ES-I3 (cell line): ENCODE measurements at regions not wholly inside any gene's neighbourhood (a gene's known extent, or its start where the extent isn't known, plus 50 kb on each side); places are given as distances from the start of the nearest gene placed in this dataset.
"Not testable (repeated sequence)": the region's sequence is repeated elsewhere in the genome, so short reads cannot be mapped to it uniquely, and the experiment has no call there.

Source experiments
- H3K36me3 ChIP-seq: 2 replicates; pipeline ENCODE4 v1.6.1; 2013; ENCODE audit warnings: mild to moderate bottlenecking, low read length, control low read depth, moderate library complexity; ENCODE audit not compliant: insufficient read depth
- H3K4me1 ChIP-seq: 2 replicates; pipeline ENCODE4 v1.6.1; 2013; ENCODE audit warnings: mild to moderate bottlenecking, control low read depth, low read length; ENCODE audit not compliant: insufficient read depth
- H3K9ac ChIP-seq: 2 replicates; pipeline ENCODE4 v1.6.1; 2013; ENCODE audit warnings: low read depth, mild to moderate bottlenecking, low read length, moderate library complexity
- H3K9me3 ChIP-seq: 2 replicates; pipeline ENCODE4 v1.6.1; 2013; ENCODE audit warnings: mild to moderate bottlenecking, low read length, moderate library complexity; ENCODE audit not compliant: control insufficient read depth, insufficient read depth

- H3K4me1 ChIP-seq: no peaks in the 10 kb centered on the region
- no peaks in the 10 kb centered on the region for H3K9me3 ChIP-seq
- H3K36me3 ChIP-seq: no peaks in the 10 kb centered on the region
- no peak overlapping the region for H3K9ac ChIP-seq
These were observed 633.6 kb downstream of the TMTC2 start for GRCh38 chr12:83320350-83320749.

- Histone ChIP-seq H3K4me1 (no peaks in the 10 kb centered on the region), H3K36me3 (no peaks in the 10 kb centered on the region), H3K9me3 (no peaks in the 10 kb centered on the region), H3K9ac (no peak overlapping the region)
These were observed 631.8 kb downstream of the TMTC2 start for GRCh38 chr12:83318386-83319098.

- H3K9ac ChIP-seq: no peak overlapping the region
- H3K9me3 ChIP-seq: no peaks in the 10 kb centered on the region
- no peaks in the 10 kb centered on the region for H3K36me3 ChIP-seq
- no peaks in the 10 kb centered on the region for H3K4me1 ChIP-seq
These were observed 630.9 kb downstream of the TMTC2 start for GRCh38 chr12:83317595-83317994.

- no peak overlapping the region for H3K9ac ChIP-seq
- no peaks in the 10 kb centered on the region for H3K4me1 ChIP-seq
- H3K36me3 ChIP-seq: no peaks in the 10 kb centered on the region
- no peaks in the 10 kb centered on the region for H3K9me3 ChIP-seq
These were observed 627.1 kb downstream of the TMTC2 start for GRCh38 chr12:83313827-83314226.

- no peaks in the 10 kb centered on the region for H3K36me3 ChIP-seq
- H3K4me1 ChIP-seq: no peaks in the 10 kb centered on the region
- no peak overlapping the region for H3K9ac ChIP-seq
- H3K9me3 ChIP-seq: no peaks in the 10 kb centered on the region
These were observed 626.6 kb downstream of the TMTC2 start for GRCh38 chr12:83313322-83313721.

- no peaks in the 10 kb centered on the region for H3K36me3 ChIP-seq
- H3K4me1 ChIP-seq: no peaks in the 10 kb centered on the region
- no peak overlapping the region for H3K9ac ChIP-seq
- H3K9me3 ChIP-seq: no peaks in the 10 kb centered on the region
These were observed 590.2 kb downstream of the TMTC2 start for GRCh38 chr12:83276904-83277303.

- Histone ChIP-seq H3K36me3 (no peaks in the 10 kb centered on the region), H3K9me3 (no peaks in the 10 kb centered on the region), H3K4me1 (no peaks in the 10 kb centered on the region), H3K9ac (no peak overlapping the region)
These were observed 584.5 kb downstream of the TMTC2 start for GRCh38 chr12:83271201-83271600.

GRCh38 chr12:83265808-83266207 is 579.1 kb downstream of the TMTC2 start:
- H3K36me3 ChIP-seq: no peaks in the 10 kb centered on the region
- H3K4me1 ChIP-seq: no peaks in the 10 kb centered on the region
- no peak overlapping the region for H3K9ac ChIP-seq
- no peaks in the 10 kb centered on the region for H3K9me3 ChIP-seq

- Histone ChIP-seq H3K36me3 (no peaks in the 10 kb centered on the region), H3K4me1 (no peaks in the 10 kb centered on the region), H3K9ac (no peak overlapping the region), H3K9me3 (no peaks in the 10 kb centered on the region)
These were observed 575.3 kb downstream of the TMTC2 start for GRCh38 chr12:83261998-83262397.

- not testable (repeated sequence) for H3K4me1 ChIP-seq, H3K36me3 ChIP-seq, H3K9me3 ChIP-seq, H3K9ac ChIP-seq
These were observed 573.4 kb downstream of the TMTC2 start for GRCh38 chr12:83260126-83260525.

GRCh38 chr12:83257726-83258125 is 571.0 kb downstream of the TMTC2 start:
- Histone ChIP-seq H3K9me3 (no peaks in the 10 kb centered on the region; the same call in 1 of the 2 replicates), H3K9ac (no peak overlapping the region), H3K4me1 (no peaks in the 10 kb centered on the region), H3K36me3 (no peaks in the 10 kb centered on the region)

GRCh38 chr12:83256562-83256961 is 569.9 kb downstream of the TMTC2 start:
- H3K36me3 ChIP-seq: no peaks in the 10 kb centered on the region
- no peaks in the 10 kb centered on the region for H3K4me1 ChIP-seq
- no peak overlapping the region for H3K9ac ChIP-seq
- H3K9me3 ChIP-seq: no peaks in the 10 kb centered on the region; the same call in 1 of the 2 replicates

GRCh38 chr12:83250866-83251265 is 564.2 kb downstream of the TMTC2 start:
- no peaks in the 10 kb centered on the region; the same call in 1 of the 2 replicates for H3K9me3 ChIP-seq
- no peaks in the 10 kb centered on the region for H3K36me3 ChIP-seq
- no peak overlapping the region for H3K9ac ChIP-seq

GRCh38 chr12:83245156-83245555 is 558.5 kb downstream of the TMTC2 start:
- Histone ChIP-seq H3K9me3 (no peaks in the 10 kb centered on the region), H3K4me1 (no peaks in the 10 kb centered on the region), H3K9ac (no peak overlapping the region), H3K36me3 (no peaks in the 10 kb centered on the region)

More at GRCh38 chr12:83250866-83251265, 564.2 kb downstream of the TMTC2 start:
- H3K4me1 ChIP-seq: no peaks in the 10 kb centered on the region

- Histone ChIP-seq H3K36me3 (no peaks in the 10 kb centered on the region), H3K9me3 (no peaks in the 10 kb centered on the region), H3K9ac (no peak overlapping the region), H3K4me1 (no peaks in the 10 kb centered on the region)
These were observed 557.3 kb downstream of the TMTC2 start for GRCh38 chr12:83244001-83244400.
